H9 (cell line): ENCODE measurements at regions not wholly inside any gene's neighbourhood (a gene's known extent, or its start where the extent isn't known, plus 50 kb on each side); places are given as distances from the start of the nearest gene placed in this dataset.

Source experiments
- DNase-seq: peaks from one replicate; pipeline ENCODE4 v3.0.0-alpha.2; 2017
- H2AFZ ChIP-seq: one replicate; pipeline ENCODE4 v1.6.1; 2013; ENCODE audit warnings: mild to moderate bottlenecking, low read length, control low read depth, moderate library complexity
- H2AK5ac ChIP-seq: 2 replicates; pipeline ENCODE4 v1.6.1; 2013; ENCODE audit warnings: low read length, control low read depth, mixed read lengths; ENCODE audit not compliant: insufficient read length
- H2BK120ac ChIP-seq: one replicate; pipeline ENCODE4 v1.6.1; 2013; ENCODE audit warnings: low read depth, mild to moderate bottlenecking, low read length, control low read depth, inconsistent platforms; ENCODE audit not compliant: poor library complexity, severe bottlenecking
- H2BK12ac ChIP-seq: 2 replicates; pipeline ENCODE4 v1.6.1; 2013; ENCODE audit warnings: low read length, control low read depth, mixed read lengths, low read depth; ENCODE audit not compliant: insufficient read length
- H2BK15ac ChIP-seq: 2 replicates; pipeline ENCODE4 v1.6.1; 2013; ENCODE audit warnings: low read depth, low read length, control low read depth
- H2BK20ac ChIP-seq: one replicate; pipeline ENCODE4 v1.6.1; 2013; ENCODE audit warnings: low read depth, mild to moderate bottlenecking, low read length, control low read depth, inconsistent platforms; ENCODE audit not compliant: poor library complexity, severe bottlenecking
- H2BK5ac ChIP-seq: 2 replicates; pipeline ENCODE4 v1.6.1; 2013; ENCODE audit warnings: low read length, control low read depth, mixed read lengths; ENCODE audit not compliant: insufficient read length
- H3K14ac ChIP-seq: 2 replicates; pipeline ENCODE4 v1.6.1; 2013; ENCODE audit warnings: low read length, control low read depth; ENCODE audit not compliant: insufficient read depth
- H3K18ac ChIP-seq: 2 replicates; pipeline ENCODE4 v1.6.1; 2013; ENCODE audit warnings: low read depth, mild to moderate bottlenecking, mixed read lengths, low read length, control low read depth; ENCODE audit not compliant: insufficient read length
- H3K23ac ChIP-seq: 2 replicates; pipeline ENCODE4 v1.6.1; 2013; ENCODE audit warnings: low read length, control low read depth, mixed read lengths, low read depth; ENCODE audit not compliant: insufficient read length
- H3K23me2 ChIP-seq: 2 replicates; pipeline ENCODE4 v1.6.1; 2013; ENCODE audit warnings: low read depth, mild to moderate bottlenecking, mixed read lengths, low read length, control low read depth; ENCODE audit not compliant: insufficient read length, poor library complexity, severe bottlenecking
- H3K27ac ChIP-seq: 2 replicates; pipeline ENCODE4 v1.5.1; 2013; ENCODE audit warnings: low read length, control low read depth, mixed read lengths, low read depth; ENCODE audit not compliant: insufficient read length
- H3K27me3 ChIP-seq: 2 replicates; pipeline ENCODE4 v1.6.1; 2013; ENCODE audit warnings: low read length, control low read depth, inconsistent platforms; ENCODE audit not compliant: insufficient read depth
- H3K4ac ChIP-seq: 2 replicates; pipeline ENCODE4 v1.6.1; 2013; ENCODE audit warnings: low read depth, mild to moderate bottlenecking, control low read depth, inconsistent platforms, low read length, moderate library complexity
- H3K4me1 ChIP-seq: 2 replicates; pipeline ENCODE4 v1.6.1; 2013; ENCODE audit warnings: low read length, control low read depth, inconsistent platforms; ENCODE audit not compliant: insufficient read depth
- H3K4me2 ChIP-seq: 2 replicates; pipeline ENCODE4 v1.6.1; 2013; ENCODE audit warnings: low read length, control low read depth, mixed read lengths; ENCODE audit not compliant: insufficient read length, insufficient read depth
- H3K56ac ChIP-seq: 2 replicates; pipeline ENCODE4 v1.6.1; 2013; ENCODE audit warnings: low read depth, mild to moderate bottlenecking, mixed read lengths, low read length, control low read depth; ENCODE audit not compliant: insufficient read length
- H3K79me1 ChIP-seq: 2 replicates; pipeline ENCODE4 v1.6.1; 2013; ENCODE audit warnings: low read depth, mild to moderate bottlenecking, moderate library complexity, low read length, control low read depth, inconsistent platforms; ENCODE audit not compliant: insufficient read depth, poor library complexity, severe bottlenecking
- H3K79me2 ChIP-seq: 2 replicates; pipeline ENCODE4 v1.6.1; 2013; ENCODE audit warnings: low read length, control low read depth, inconsistent platforms; ENCODE audit not compliant: insufficient read depth
- H3K9ac ChIP-seq: 2 replicates; pipeline ENCODE4 v1.6.1; 2013; ENCODE audit warnings: low read length, control low read depth, mixed read lengths; ENCODE audit not compliant: insufficient read length; ENCODE audit errors: extremely low read depth
- H3K9me3 ChIP-seq: one replicate; pipeline ENCODE4 v1.6.1; 2013; ENCODE audit warnings: low read depth, low read length, inconsistent platforms; ENCODE audit not compliant: control insufficient read depth
- H3T11ph ChIP-seq: one replicate; pipeline ENCODE4 v1.6.1; 2013; ENCODE audit warnings: mild to moderate bottlenecking, low read length, control low read depth, inconsistent platforms
- H4K20me1 ChIP-seq: one replicate; pipeline ENCODE4 v1.6.1; 2013; ENCODE audit not compliant: control insufficient read depth, insufficient read length, insufficient read depth
- H4K5ac ChIP-seq: 2 replicates; pipeline ENCODE4 v1.6.1; 2013; ENCODE audit warnings: low read depth, mild to moderate bottlenecking, mixed read lengths, low read length, control low read depth; ENCODE audit not compliant: insufficient read length
- H4K8ac ChIP-seq: replicated peaks from 2 replicates; pipeline ENCODE4 v1.6.1; 2013; ENCODE audit warnings: low read length, control low read depth, mixed read lengths, low read depth; ENCODE audit not compliant: insufficient read length
- H4K91ac ChIP-seq: 2 replicates; pipeline ENCODE4 v1.6.1; 2013; ENCODE audit warnings: low read depth, mild to moderate bottlenecking, moderate library complexity, mixed read lengths, low read length, control low read depth; ENCODE audit not compliant: insufficient read length
- H3K27ac Mint-ChIP-seq, 3 experiments: 2 replicates in 2 of 3; 3 replicates in 1 of 3; pipeline ENCODE4 v1.8.0; 2020 to 2021; ENCODE audit warnings: mixed read lengths in 3 of 3, mild to moderate bottlenecking in 1 of 3, moderate library complexity in 1 of 3
- H3K27me3 Mint-ChIP-seq: 2 replicates; pipeline ENCODE4 v1.8.0; 2021; ENCODE audit warnings: low read depth, mild to moderate bottlenecking, moderate library complexity, mixed read lengths
- H3K36me3 Mint-ChIP-seq, 3 experiments: 2 replicates in 2 of 3; 3 replicates in 1 of 3; pipeline ENCODE4 v1.8.0; 2020 to 2021; ENCODE audit warnings: low read depth in 3 of 3, mixed read lengths in 3 of 3; ENCODE audit not compliant: insufficient read depth in 1 of 3
- H3K4me1 Mint-ChIP-seq, 2 experiments: 2 replicates each; pipeline ENCODE4 v1.8.0; 2020; ENCODE audit warnings: mixed read lengths in 2 of 2
- H3K4me3 Mint-ChIP-seq, 2 experiments: 2 replicates in 1 of 2; 3 replicates in 1 of 2; pipeline ENCODE4 v1.8.0; 2020 to 2021; ENCODE audit warnings: mild to moderate bottlenecking in 2 of 2, mixed read lengths in 2 of 2, moderate library complexity in 1 of 2
- H3K9me3 Mint-ChIP-seq, 2 experiments: 2 replicates in 1 of 2; 3 replicates in 1 of 2; pipeline ENCODE4 v1.8.0; 2020; ENCODE audit warnings: mild to moderate bottlenecking in 2 of 2, mixed read lengths in 2 of 2, moderate library complexity in 1 of 2
- WGBS: extraction: QIAGEN DNeasy Blood & Tissue Kit; methylation state at CpG from one replicate; pipeline ENCODE4 v1.1.7; 2013; ENCODE audit warnings: missing lambda C conversion rate, low lambda C conversion rate, mixed read lengths; ENCODE audit not compliant: insufficient read length; ENCODE audit errors: extremely low coverage; 5-methylcytosine and 5-hydroxymethylcytosine counted together
- TF ChIP-seq, protein P1 (sequence below): fragments of 200-600 bp; sonication (generic); conservative IDR thresholded peaks from 3 replicates; pipeline ENCODE4 v1.8.0; 2021; ENCODE audit warnings: antibody characterized with exemption, mild to moderate bottlenecking

DNA sequence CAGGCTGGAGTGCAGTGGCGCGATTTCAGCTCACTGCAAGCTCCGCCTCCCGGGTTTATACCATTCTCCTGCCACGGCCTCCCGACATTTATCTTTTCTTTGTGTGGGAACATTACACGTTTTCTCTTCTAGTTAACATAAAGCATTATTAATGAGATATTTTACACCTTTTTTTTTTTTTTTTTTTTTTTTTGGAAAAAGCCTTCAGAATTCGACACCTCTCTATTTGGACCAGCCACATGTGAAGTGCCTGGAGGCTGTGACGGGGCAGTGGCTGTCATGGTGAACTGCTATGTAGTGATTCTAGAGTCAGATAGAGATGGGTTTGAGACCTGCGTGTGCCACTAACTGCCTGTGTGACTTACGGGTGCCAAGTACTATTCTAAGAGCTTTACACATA lies 64.3 kb downstream of the SMIM38 start:
- H4K20me1 ChIP-seq = no peaks in the 10 kb centered on the region
- no peak overlapping the region for H3K56ac ChIP-seq
- Mint-ChIP-seq H3K27ac (no peak overlapping the region), H3K4me1 (no peaks in the 10 kb centered on the region), H3K27me3 (peaks cover 12% of the 10 kb centered on the region), H3K36me3 (no peaks in the 10 kb centered on the region), H3K4me3 (no peak overlapping the region), H3K9me3 (no peaks in the 10 kb centered on the region; a peak in 1 of 5 replicates)
- no peak overlapping the region for H2AFZ ChIP-seq
- H4K5ac ChIP-seq = no peak overlapping the region
- no peak overlapping the region for H2BK12ac ChIP-seq
- H3K18ac ChIP-seq = no peak overlapping the region
- H3K4me1 ChIP-seq = no peaks in the 10 kb centered on the region
- H3K4me2 ChIP-seq = no peak overlapping the region
- H3K23ac ChIP-seq = no peak overlapping the region
- no peak overlapping the region for H2BK5ac ChIP-seq
- no peaks in the 10 kb centered on the region for H3K79me2 ChIP-seq
- H2BK15ac ChIP-seq = no peak overlapping the region
- no peak overlapping the region for H2BK120ac ChIP-seq
- H3K9ac ChIP-seq = no peak overlapping the region
- no peaks in the 10 kb centered on the region for H3K27me3 ChIP-seq
- DNase-seq = peak; percentile 5
- no peak overlapping the region for H3K4ac ChIP-seq
- H4K91ac ChIP-seq = no peak overlapping the region
- no peak overlapping the region for H3T11ph ChIP-seq
- H3K14ac ChIP-seq = no peak overlapping the region
- no peaks in the 10 kb centered on the region for H3K23me2 ChIP-seq
- TF ChIP-seq, protein P1, sequence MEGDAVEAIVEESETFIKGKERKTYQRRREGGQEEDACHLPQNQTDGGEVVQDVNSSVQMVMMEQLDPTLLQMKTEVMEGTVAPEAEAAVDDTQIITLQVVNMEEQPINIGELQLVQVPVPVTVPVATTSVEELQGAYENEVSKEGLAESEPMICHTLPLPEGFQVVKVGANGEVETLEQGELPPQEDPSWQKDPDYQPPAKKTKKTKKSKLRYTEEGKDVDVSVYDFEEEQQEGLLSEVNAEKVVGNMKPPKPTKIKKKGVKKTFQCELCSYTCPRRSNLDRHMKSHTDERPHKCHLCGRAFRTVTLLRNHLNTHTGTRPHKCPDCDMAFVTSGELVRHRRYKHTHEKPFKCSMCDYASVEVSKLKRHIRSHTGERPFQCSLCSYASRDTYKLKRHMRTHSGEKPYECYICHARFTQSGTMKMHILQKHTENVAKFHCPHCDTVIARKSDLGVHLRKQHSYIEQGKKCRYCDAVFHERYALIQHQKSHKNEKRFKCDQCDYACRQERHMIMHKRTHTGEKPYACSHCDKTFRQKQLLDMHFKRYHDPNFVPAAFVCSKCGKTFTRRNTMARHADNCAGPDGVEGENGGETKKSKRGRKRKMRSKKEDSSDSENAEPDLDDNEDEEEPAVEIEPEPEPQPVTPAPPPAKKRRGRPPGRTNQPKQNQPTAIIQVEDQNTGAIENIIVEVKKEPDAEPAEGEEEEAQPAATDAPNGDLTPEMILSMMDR = no peak
- WGBS = no CpG with 5 or more reads among the region's 11 CpGs
- no peaks in the 10 kb centered on the region for H3K79me1 ChIP-seq
- no peak overlapping the region for H2BK20ac ChIP-seq
- H3K27ac ChIP-seq = no peak overlapping the region
- H2AK5ac ChIP-seq = no peak overlapping the region
- H3K9me3 ChIP-seq = no peaks in the 10 kb centered on the region
- H4K8ac ChIP-seq = no peak overlapping the region
